BE2C (cell line): ENCODE measurements at regions not wholly inside any gene's neighbourhood (a gene's known extent, or its start where the extent isn't known, plus 50 kb on each side); places are given as distances from the start of the nearest gene placed in this dataset.

Source experiments
- DNase-seq: peaks from one replicate; pipeline ENCODE4 v3.0.0-alpha.2; 2020
- H3K27me3 ChIP-seq: fragments of 250-450 bp; sonication (Bioruptor Pico); 2 replicates; pipeline ENCODE4 v1.5.1; 2020; ENCODE audit warnings: mild to moderate bottlenecking
- H3K36me3 ChIP-seq: fragments of 250-450 bp; sonication (Bioruptor Pico); 2 replicates; pipeline ENCODE4 v1.5.1; 2020; ENCODE audit warnings: mild to moderate bottlenecking
- H3K4me1 ChIP-seq: fragments of 250-450 bp; sonication (Bioruptor Pico); 2 replicates; pipeline ENCODE4 v1.5.1; 2020
- H3K4me3 ChIP-seq: 2 replicates; pipeline ENCODE4 v1.5.1; 2011; ENCODE audit warnings: low read depth, low read length
- H3K9me3 ChIP-seq: fragments of 250-450 bp; sonication (Bioruptor Pico); 2 replicates; pipeline ENCODE4 v1.5.1; 2020
- TF ChIP-seq, protein P1 (sequence below): IDR thresholded peaks from 2 replicates; pipeline ENCODE4 v1.5.1; 2012; ENCODE audit warnings: mild to moderate bottlenecking, low read depth, low read length

DNA sequence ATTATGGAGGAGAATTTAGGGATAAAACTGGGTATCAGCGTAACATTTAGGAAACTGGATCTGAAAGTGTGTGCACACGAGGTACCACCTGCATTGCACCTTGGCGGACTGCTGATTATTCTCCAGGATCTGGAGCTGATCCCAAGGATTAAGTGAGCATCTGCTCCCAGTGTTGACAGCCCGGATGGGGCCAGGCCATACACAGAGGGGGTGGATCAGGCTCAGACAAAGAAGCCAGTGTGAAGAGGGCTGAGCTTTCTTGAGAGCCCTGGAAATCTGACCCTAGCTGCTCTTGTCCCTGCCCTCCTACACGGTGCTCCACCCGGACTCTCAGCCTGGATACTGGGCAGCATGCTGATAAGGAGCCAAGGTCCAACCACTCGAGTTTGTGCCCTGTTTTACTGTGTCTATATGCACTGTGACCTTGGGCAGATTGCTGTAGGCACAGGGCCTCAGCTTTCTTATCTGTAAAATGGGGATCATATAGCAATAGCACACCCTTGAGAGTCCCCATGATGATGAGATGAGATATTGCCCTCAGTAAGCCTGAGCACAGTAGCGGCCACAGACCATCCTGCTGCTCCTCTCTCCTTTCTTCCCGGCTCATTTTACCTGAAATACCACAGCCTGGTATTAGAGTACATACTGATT, 396.8 kb upstream of the CELF4 start:
- no peaks in the 10 kb centered on the region for H3K4me1 ChIP-seq
- H3K27me3 ChIP-seq, result no peaks in the 10 kb centered on the region
- TF ChIP-seq, protein P1, sequence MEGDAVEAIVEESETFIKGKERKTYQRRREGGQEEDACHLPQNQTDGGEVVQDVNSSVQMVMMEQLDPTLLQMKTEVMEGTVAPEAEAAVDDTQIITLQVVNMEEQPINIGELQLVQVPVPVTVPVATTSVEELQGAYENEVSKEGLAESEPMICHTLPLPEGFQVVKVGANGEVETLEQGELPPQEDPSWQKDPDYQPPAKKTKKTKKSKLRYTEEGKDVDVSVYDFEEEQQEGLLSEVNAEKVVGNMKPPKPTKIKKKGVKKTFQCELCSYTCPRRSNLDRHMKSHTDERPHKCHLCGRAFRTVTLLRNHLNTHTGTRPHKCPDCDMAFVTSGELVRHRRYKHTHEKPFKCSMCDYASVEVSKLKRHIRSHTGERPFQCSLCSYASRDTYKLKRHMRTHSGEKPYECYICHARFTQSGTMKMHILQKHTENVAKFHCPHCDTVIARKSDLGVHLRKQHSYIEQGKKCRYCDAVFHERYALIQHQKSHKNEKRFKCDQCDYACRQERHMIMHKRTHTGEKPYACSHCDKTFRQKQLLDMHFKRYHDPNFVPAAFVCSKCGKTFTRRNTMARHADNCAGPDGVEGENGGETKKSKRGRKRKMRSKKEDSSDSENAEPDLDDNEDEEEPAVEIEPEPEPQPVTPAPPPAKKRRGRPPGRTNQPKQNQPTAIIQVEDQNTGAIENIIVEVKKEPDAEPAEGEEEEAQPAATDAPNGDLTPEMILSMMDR, result no peak
- no peaks in the 10 kb centered on the region for H3K36me3 ChIP-seq
- no peaks in the 10 kb centered on the region for H3K9me3 ChIP-seq
- no peak overlapping the region for H3K4me3 ChIP-seq
- DNase-seq, result no peak

DNA sequence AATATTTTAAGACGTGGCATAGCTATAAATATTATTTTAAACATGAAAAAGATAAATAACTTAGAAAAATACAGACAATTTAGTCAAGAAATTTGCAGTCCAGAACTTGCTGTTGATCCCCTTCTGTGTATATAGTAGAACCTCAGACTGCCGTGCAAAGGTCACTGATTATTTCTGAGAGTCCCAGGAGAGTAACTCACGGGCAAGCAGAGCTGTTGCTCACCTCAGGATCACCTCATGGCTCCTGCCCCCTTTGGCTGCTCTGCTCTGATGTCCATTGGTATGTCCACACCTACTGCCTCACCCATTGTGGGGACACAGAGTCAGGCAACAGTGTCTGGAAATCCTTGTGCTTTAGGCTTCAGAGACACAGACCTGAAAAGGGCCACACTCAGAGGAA, 392.9 kb upstream of the CELF4 start:
- no peaks in the 10 kb centered on the region for H3K4me1 ChIP-seq
- H3K27me3 ChIP-seq, result no peaks in the 10 kb centered on the region
- no peak for DNase-seq
- no peaks in the 10 kb centered on the region for H3K36me3 ChIP-seq
- no peak overlapping the region for H3K4me3 ChIP-seq
- H3K9me3 ChIP-seq, result no peaks in the 10 kb centered on the region
- TF ChIP-seq, protein P1, result no peak

DNA sequence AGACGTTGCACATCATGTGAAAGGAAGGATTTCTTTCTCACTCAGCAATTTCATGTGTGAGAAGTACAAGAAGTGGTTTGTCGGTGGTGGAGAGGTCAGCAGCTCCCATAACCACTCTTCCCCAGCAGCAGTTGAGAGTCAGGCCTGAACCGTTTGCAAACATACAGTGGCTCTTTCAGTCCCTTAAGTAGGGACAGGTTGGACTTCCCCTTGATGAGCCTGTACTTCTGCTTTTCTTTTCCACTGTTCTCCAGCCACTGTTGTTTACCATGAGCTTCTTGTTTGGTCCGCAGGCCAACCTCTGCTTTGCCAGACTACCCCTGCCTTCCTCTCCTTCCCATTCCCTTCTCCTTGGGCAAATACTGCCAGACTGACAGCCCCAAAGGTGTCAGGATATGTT, 391.3 kb upstream of the CELF4 start:
- Histone ChIP-seq H3K36me3 (no peaks in the 10 kb centered on the region), H3K4me3 (no peak overlapping the region), H3K27me3 (no peaks in the 10 kb centered on the region), H3K4me1 (no peaks in the 10 kb centered on the region), H3K9me3 (no peaks in the 10 kb centered on the region)
- TF ChIP-seq, protein P1, result no peak
- DNase-seq, result no peak

DNA sequence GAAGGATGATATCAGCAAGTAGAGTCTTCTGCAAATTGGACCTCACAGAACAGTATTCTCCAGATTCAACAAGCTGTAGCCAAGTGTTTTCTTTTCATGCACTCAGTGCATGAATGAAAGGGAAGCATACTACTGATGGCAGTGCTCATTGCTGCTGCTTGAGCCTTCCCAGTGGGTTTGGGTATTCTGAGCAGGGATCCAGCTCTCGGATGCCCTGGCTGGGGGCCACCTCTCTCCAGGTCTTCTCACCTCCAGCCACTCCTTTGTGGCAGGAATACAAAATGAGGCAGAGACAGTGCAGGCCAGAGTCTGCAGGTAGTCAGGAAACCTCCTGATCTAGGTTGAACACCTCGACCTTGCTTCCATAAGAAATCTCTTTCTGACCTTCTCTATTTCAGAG, 390.4 kb upstream of the CELF4 start:
- Histone ChIP-seq H3K27me3 (no peaks in the 10 kb centered on the region), H3K9me3 (no peaks in the 10 kb centered on the region), H3K4me1 (no peaks in the 10 kb centered on the region), H3K4me3 (no peak overlapping the region), H3K36me3 (no peaks in the 10 kb centered on the region)
- no peak for DNase-seq
- TF ChIP-seq, protein P1, result no peak

DNA sequence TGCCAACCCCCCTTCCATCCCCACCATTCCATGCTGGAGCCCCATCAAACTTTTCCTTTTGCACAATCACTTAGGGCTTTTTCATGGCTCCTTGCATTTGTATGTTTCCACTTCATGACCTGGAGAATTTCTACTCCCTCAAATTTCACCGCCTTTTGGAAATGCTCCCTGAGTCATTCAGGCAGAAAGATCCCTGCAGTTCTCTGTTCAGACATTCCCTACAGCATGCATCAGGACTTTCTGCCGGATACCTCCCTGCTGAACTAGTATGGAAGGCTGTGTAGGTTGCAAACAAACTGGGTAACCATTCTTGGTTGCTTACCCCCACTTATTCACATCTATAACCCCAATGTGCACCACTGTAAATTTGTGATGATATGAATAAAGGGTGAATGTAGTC, 389.6 kb upstream of the CELF4 start:
- H3K9me3 ChIP-seq, result no peaks in the 10 kb centered on the region
- no peaks in the 10 kb centered on the region for H3K36me3 ChIP-seq
- DNase-seq, result no peak
- H3K4me3 ChIP-seq, result no peak overlapping the region
- TF ChIP-seq, protein P1, result no peak
- H3K27me3 ChIP-seq, result no peaks in the 10 kb centered on the region
- H3K4me1 ChIP-seq, result no peaks in the 10 kb centered on the region

DNA sequence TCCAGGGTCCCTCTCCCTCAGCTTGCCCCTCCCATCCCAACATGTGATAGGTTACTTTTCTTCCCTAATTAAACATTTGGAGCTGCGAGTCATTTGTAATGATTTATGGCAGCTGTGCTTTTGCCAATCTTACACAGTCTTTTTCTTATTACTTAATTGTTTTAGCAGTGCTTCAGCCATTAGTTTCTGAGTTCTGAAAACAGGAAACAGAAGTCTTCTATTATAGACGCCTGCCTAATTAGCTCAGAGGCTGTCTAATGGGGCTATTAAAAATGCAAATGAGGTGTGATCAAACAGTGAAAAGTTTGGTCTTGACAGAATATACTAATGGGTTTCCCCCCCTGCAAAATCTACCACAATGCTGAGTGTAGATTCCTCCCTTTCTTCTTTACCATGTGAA, 388.3 kb upstream of the CELF4 start:
- DNase-seq, result no peak
- Histone ChIP-seq H3K4me3 (no peak overlapping the region), H3K9me3 (no peaks in the 10 kb centered on the region), H3K27me3 (no peaks in the 10 kb centered on the region), H3K36me3 (no peaks in the 10 kb centered on the region), H3K4me1 (no peaks in the 10 kb centered on the region)
- TF ChIP-seq, protein P1, result no peak
